ENCODE measurements at regions not wholly inside any gene's neighbourhood (a gene's known extent, or its start where the extent isn't known, plus 50 kb on each side); places are given as distances from the start of the nearest gene placed in this dataset.

DNA sequence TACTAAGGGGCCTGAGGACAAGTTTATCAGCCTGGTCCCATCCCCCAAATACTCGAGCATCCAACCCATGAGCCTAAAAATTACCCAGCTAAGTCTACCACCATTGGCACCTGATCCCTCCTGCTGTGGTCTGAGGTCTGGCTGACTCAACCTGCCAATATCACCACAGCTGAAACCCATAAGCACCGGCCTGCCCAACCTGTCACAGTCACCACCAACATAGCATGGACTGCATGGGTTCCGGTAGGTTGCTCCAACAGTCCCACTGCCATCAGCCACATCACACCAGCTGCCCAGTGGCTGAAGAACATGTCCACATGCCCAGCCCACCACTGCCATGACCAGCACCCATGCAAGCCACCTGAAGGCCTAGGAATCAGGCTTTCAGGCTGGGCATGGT is 495.0 kb downstream of the PRELID2 start:
- TF ChIP-seq, protein P1, sequence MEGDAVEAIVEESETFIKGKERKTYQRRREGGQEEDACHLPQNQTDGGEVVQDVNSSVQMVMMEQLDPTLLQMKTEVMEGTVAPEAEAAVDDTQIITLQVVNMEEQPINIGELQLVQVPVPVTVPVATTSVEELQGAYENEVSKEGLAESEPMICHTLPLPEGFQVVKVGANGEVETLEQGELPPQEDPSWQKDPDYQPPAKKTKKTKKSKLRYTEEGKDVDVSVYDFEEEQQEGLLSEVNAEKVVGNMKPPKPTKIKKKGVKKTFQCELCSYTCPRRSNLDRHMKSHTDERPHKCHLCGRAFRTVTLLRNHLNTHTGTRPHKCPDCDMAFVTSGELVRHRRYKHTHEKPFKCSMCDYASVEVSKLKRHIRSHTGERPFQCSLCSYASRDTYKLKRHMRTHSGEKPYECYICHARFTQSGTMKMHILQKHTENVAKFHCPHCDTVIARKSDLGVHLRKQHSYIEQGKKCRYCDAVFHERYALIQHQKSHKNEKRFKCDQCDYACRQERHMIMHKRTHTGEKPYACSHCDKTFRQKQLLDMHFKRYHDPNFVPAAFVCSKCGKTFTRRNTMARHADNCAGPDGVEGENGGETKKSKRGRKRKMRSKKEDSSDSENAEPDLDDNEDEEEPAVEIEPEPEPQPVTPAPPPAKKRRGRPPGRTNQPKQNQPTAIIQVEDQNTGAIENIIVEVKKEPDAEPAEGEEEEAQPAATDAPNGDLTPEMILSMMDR (IDR thresholded peaks at IDR 0.05; ENCODE audit: low read length), result no peak
- no peak for TF ChIP-seq EZH2 (IDR thresholded peaks at IDR 0.05; ENCODE audit: borderline replicate concordance, low read length)

All from OCI-LY1 (cell line).